SK-N-SH (cell line): ENCODE measurements at regions not wholly inside any gene's neighbourhood (a gene's known extent, or its start where the extent isn't known, plus 50 kb on each side); places are given as distances from the start of the nearest gene placed in this dataset.

ENCODE experiments used
- CTCF ChIA-PET: fragments of 300-600, 350-600 bp; formaldehyde crosslinking; extraction: SDS; loops from one replicate; lab custom pipeline; 2021; lab: Yijun Ruan, JAX
- POLR2A ChIA-PET: fragments of 350-600 bp; sonication (Branson Sonifier 250); formaldehyde crosslinking; extraction: SDS; loops from one replicate; lab custom pipeline; 2020; ENCODE audit warnings: antibody characterized with exemption, inconsistent platforms; lab: Yijun Ruan, JAX
- DNase-seq: peaks from one replicate; pipeline ENCODE4 v3.0.0; 2012
- H2AFZ ChIP-seq: fragments of 200-600 bp; sonication (generic); 2 replicates; pipeline ENCODE4 v1.8.1; 2016; ENCODE audit warnings: antibody characterized with exemption, mild to moderate bottlenecking, low read depth
- H3F3A ChIP-seq: fragments of 200-600 bp; sonication (generic); replicated peaks from 2 replicates; pipeline ENCODE3; 2016; ENCODE audit warnings: antibody characterized with exemption, mild to moderate bottlenecking; ENCODE audit not compliant: insufficient read depth
- H3K27ac ChIP-seq, 2 experiments: fragments of 200-500 bp in 1 of 2; fragments of 200-600 bp in 1 of 2; sonication (Bioruptor generic) in 1 of 2; sonication (generic), shearing (Covaris generic) in 1 of 2; 2 replicates each; pipeline versions ENCODE4 v1.5.1 to v1.6.1; 2014 to 2016; ENCODE audit warnings: low read depth in 2 of 2, inconsistent platforms in 1 of 2, low read length in 1 of 2, mild to moderate bottlenecking in 1 of 2, mixed read lengths in 1 of 2
- H3K27me3 ChIP-seq: fragments of 200-600 bp; sonication (generic), shearing (Covaris generic); 2 replicates; pipeline ENCODE4 v1.6.1; 2016; ENCODE audit warnings: mixed run types; ENCODE audit not compliant: insufficient read depth
- H3K36me3 ChIP-seq, 2 experiments: fragments of 200-500 bp in 1 of 2; fragments of 200-600 bp in 1 of 2; sonication (Bioruptor generic) in 1 of 2; sonication (generic) in 1 of 2; replicated peaks in 1 of 2; 2 replicates each; pipeline versions ENCODE3 to v1.5.1; 2014 to 2016; ENCODE audit warnings: low read length in 1 of 2, mild to moderate bottlenecking in 1 of 2; ENCODE audit not compliant: insufficient read depth in 2 of 2, control insufficient read depth in 1 of 2
- H3K4me1 ChIP-seq, 2 experiments: fragments of 200-500 bp in 1 of 2; fragments of 200-600 bp in 1 of 2; sonication (Bioruptor generic) in 1 of 2; sonication (generic), shearing (Covaris generic) in 1 of 2; 2 replicates each; pipeline versions ENCODE4 v1.5.1 to v1.6.1; 2014 to 2016; ENCODE audit warnings: low read depth in 1 of 2, low read length in 1 of 2, mixed run types in 1 of 2; ENCODE audit not compliant: insufficient read depth in 2 of 2, control insufficient read depth in 1 of 2
- H3K4me2 ChIP-seq: fragments of 200-600 bp; sonication (generic), shearing (Covaris generic); 2 replicates; pipeline ENCODE4 v1.6.1; 2017; ENCODE audit warnings: mixed run types
- H3K4me3 ChIP-seq, 2 experiments: fragments of 200-500 bp in 1 of 2; fragments of 200-600 bp in 1 of 2; sonication (Bioruptor generic) in 1 of 2; sonication (generic), shearing (Covaris generic) in 1 of 2; 2 replicates each; pipeline versions ENCODE4 v1.5.1 to v1.8.1; 2014 to 2016; ENCODE audit warnings: low read depth in 2 of 2, inconsistent platforms in 1 of 2, low read length in 1 of 2, mild to moderate bottlenecking in 1 of 2, mixed read lengths in 1 of 2, moderate library complexity in 1 of 2
- H3K79me2 ChIP-seq: fragments of 200-600 bp; sonication (generic); 2 replicates; pipeline ENCODE4 v1.8.1; 2017; ENCODE audit warnings: mild to moderate bottlenecking; ENCODE audit not compliant: insufficient read depth
- H3K9ac ChIP-seq: fragments of 200-600 bp; sonication (generic); 2 replicates; pipeline ENCODE4 v1.6.1; 2017; ENCODE audit warnings: mixed run types
- H3K9me2 ChIP-seq: fragments of 200-600 bp; sonication (generic); 2 replicates; pipeline ENCODE4 v1.6.1; 2017; ENCODE audit warnings: mixed run types
- H3K9me3 ChIP-seq: fragments of 200-600 bp; sonication (generic); 2 replicates; pipeline ENCODE4 v1.6.1; 2017; ENCODE audit warnings: mixed run types, mild to moderate bottlenecking, moderate library complexity
- H4K20me1 ChIP-seq: fragments of 200-600 bp; sonication (generic); 2 replicates; pipeline ENCODE4 v1.6.1; 2017; ENCODE audit warnings: mild to moderate bottlenecking, mixed run types; ENCODE audit not compliant: insufficient read depth
- ELF1 ChIP-seq: IDR thresholded peaks from 2 replicates; pipeline ENCODE4 v1.4.0; 2012
- EZH2phosphoT487 ChIP-seq: fragments of 200-600 bp; sonication (generic); IDR thresholded peaks from 2 replicates; pipeline ENCODE4 v1.6.1; 2017; ENCODE audit warnings: low read depth, mixed run types, mild to moderate bottlenecking, antibody characterized with exemption, moderate library complexity, borderline replicate concordance
- FOXM1 ChIP-seq: IDR thresholded peaks from 2 replicates; pipeline ENCODE4 v1.4.0; 2012; ENCODE audit warnings: low read depth, mild to moderate bottlenecking
- NFIC ChIP-seq: IDR thresholded peaks from 2 replicates; pipeline ENCODE4 v1.4.0; 2012; ENCODE audit warnings: borderline replicate concordance
- TAF1 ChIP-seq: IDR thresholded peaks from 2 replicates; pipeline ENCODE4 v1.6.1; 2012; ENCODE audit warnings: low read depth, mild to moderate bottlenecking, low read length, moderate library complexity, borderline replicate concordance
- TEAD4 ChIP-seq: IDR thresholded peaks from 2 replicates; pipeline ENCODE4 v1.4.0; 2012; ENCODE audit warnings: mild to moderate bottlenecking, borderline replicate concordance; ENCODE audit not compliant: insufficient read depth
- YY1 ChIP-seq: IDR thresholded peaks from 2 replicates; pipeline ENCODE4 v1.4.0; 2012; ENCODE audit warnings: low read depth, mild to moderate bottlenecking
- WGBS: methylation state at CpG from one replicate; pipeline ENCODE4 v1.1.6; 2017; ENCODE audit warnings: low lambda C conversion rate; 5-methylcytosine and 5-hydroxymethylcytosine counted together
- TF ChIP-seq, protein P1 (sequence below): fragments of 150-350 bp; IDR thresholded peaks from 2 replicates; pipeline ENCODE4 v1.6.1; 2016; ENCODE audit warnings: mild to moderate bottlenecking, low read depth, low read length
- TF ChIP-seq, protein P2 (sequence below): IDR thresholded peaks from 2 replicates; pipeline ENCODE4 v1.4.0; 2012; ENCODE audit warnings: low read depth, borderline replicate concordance
- TF ChIP-seq, protein P3 (sequence below): IDR thresholded peaks from 2 replicates; pipeline ENCODE4 v1.4.0; 2012; ENCODE audit warnings: low read depth, borderline replicate concordance
- TF ChIP-seq, protein P4 (sequence below): fragments of 200-600 bp; sonication (generic); IDR thresholded peaks from 2 replicates; pipeline ENCODE4 v1.6.1; 2017; ENCODE audit warnings: antibody characterized with exemption, mild to moderate bottlenecking, moderate library complexity

DNA sequence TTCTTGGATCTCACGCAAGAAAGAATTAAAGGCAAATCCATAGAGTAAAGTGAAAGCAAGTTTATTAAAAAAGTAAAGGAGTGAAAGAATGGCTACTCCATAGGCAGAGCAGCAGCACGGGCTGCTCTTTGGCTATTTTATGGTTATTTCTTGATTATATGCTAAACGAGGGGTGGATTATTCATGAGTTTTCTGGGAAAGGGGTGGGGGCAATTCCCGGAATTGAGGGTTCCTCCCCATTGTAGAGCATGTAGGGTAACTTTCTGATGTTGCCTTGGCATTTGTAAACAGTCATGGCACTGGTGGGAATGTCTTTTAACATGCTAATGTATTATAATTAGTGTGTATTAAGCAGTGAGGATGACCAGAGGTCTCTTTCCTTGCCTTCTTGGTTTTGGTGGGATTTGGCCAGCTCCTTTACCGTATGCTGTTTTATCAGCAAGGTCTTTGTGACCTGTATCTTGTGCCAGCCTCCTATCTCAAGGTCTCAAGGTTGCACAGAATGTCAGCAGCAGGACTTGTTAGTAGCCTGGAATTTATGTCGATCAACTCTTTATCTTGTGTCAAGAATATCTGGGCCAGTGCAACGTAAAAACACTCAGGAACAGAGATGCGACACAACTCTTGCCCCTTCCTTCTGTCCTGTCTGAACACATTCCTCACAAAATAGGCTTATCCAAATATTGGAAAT is 931.4 kb downstream of the QKI start:
- no peaks in the 10 kb centered on the region for H3K9me2 ChIP-seq
- H3K79me2 ChIP-seq, result no peaks in the 10 kb centered on the region
- H3K9ac ChIP-seq, result no peak overlapping the region
- no peaks in the 10 kb centered on the region for H3K27me3 ChIP-seq
- 0 out of 2 replicates have a peak, but pooled peaks cover 4% of the 10 kb centered on the region for H3K9me3 ChIP-seq
- H3F3A ChIP-seq, result no peaks in the 10 kb centered on the region
- no peaks in the 10 kb centered on the region for H3K4me1 ChIP-seq
- 30% methylated on average over 8 of the region's 8 CpGs for WGBS
- no peak overlapping the region for H3K4me2 ChIP-seq
- H3K36me3 ChIP-seq, result no peaks in the 10 kb centered on the region
- no peak overlapping the region for H3K27ac ChIP-seq
- POLR2A ChIA-PET, result no interaction called here
- no peaks in the 10 kb centered on the region for H4K20me1 ChIP-seq
- no peak overlapping the region for H3K4me3 ChIP-seq
- TF ChIP-seq TAF1, result no peak
- TF ChIP-seq, protein P1, sequence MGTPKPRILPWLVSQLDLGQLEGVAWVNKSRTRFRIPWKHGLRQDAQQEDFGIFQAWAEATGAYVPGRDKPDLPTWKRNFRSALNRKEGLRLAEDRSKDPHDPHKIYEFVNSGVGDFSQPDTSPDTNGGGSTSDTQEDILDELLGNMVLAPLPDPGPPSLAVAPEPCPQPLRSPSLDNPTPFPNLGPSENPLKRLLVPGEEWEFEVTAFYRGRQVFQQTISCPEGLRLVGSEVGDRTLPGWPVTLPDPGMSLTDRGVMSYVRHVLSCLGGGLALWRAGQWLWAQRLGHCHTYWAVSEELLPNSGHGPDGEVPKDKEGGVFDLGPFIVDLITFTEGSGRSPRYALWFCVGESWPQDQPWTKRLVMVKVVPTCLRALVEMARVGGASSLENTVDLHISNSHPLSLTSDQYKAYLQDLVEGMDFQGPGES, result no peak
- no peak for TF ChIP-seq YY1
- no peak for TF ChIP-seq TEAD4
- TF ChIP-seq, protein P2, sequence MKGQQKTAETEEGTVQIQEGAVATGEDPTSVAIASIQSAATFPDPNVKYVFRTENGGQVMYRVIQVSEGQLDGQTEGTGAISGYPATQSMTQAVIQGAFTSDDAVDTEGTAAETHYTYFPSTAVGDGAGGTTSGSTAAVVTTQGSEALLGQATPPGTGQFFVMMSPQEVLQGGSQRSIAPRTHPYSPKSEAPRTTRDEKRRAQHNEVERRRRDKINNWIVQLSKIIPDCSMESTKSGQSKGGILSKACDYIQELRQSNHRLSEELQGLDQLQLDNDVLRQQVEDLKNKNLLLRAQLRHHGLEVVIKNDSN, result no peak
- TF ChIP-seq, protein P3, sequence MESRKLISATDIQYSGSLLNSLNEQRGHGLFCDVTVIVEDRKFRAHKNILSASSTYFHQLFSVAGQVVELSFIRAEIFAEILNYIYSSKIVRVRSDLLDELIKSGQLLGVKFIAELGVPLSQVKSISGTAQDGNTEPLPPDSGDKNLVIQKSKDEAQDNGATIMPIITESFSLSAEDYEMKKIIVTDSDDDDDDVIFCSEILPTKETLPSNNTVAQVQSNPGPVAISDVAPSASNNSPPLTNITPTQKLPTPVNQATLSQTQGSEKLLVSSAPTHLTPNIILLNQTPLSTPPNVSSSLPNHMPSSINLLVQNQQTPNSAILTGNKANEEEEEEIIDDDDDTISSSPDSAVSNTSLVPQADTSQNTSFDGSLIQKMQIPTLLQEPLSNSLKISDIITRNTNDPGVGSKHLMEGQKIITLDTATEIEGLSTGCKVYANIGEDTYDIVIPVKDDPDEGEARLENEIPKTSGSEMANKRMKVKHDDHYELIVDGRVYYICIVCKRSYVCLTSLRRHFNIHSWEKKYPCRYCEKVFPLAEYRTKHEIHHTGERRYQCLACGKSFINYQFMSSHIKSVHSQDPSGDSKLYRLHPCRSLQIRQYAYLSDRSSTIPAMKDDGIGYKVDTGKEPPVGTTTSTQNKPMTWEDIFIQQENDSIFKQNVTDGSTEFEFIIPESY, result no peak
- no peak for TF ChIP-seq EZH2phosphoT487
- no peak for TF ChIP-seq NFIC
- TF ChIP-seq, protein P4, sequence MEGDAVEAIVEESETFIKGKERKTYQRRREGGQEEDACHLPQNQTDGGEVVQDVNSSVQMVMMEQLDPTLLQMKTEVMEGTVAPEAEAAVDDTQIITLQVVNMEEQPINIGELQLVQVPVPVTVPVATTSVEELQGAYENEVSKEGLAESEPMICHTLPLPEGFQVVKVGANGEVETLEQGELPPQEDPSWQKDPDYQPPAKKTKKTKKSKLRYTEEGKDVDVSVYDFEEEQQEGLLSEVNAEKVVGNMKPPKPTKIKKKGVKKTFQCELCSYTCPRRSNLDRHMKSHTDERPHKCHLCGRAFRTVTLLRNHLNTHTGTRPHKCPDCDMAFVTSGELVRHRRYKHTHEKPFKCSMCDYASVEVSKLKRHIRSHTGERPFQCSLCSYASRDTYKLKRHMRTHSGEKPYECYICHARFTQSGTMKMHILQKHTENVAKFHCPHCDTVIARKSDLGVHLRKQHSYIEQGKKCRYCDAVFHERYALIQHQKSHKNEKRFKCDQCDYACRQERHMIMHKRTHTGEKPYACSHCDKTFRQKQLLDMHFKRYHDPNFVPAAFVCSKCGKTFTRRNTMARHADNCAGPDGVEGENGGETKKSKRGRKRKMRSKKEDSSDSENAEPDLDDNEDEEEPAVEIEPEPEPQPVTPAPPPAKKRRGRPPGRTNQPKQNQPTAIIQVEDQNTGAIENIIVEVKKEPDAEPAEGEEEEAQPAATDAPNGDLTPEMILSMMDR, result no peak
- no peak for TF ChIP-seq ELF1
- no peak for TF ChIP-seq FOXM1
- CTCF ChIA-PET, result no interaction called here
- no peak for DNase-seq
- no peak overlapping the region for H2AFZ ChIP-seq
